Kidney epithelial cell (primary cell): ENCODE measurements at regions not wholly inside any gene's neighbourhood (a gene's known extent, or its start where the extent isn't known, plus 50 kb on each side); places are given as distances from the start of the nearest gene placed in this dataset.

Experiments
- DNase-seq: peaks from one replicate; pipeline ENCODE4 v3.0.0-alpha.2; 2010; ENCODE audit warnings: low read depth
- H3K27me3 ChIP-seq: 2 replicates; pipeline ENCODE4 v1.6.0; 2011; ENCODE audit warnings: low read length; ENCODE audit not compliant: control insufficient read depth, insufficient read depth
- H3K36me3 ChIP-seq: 2 replicates; pipeline ENCODE4 v1.5.1; 2011; ENCODE audit warnings: low read length; ENCODE audit not compliant: control insufficient read depth, insufficient read depth
- H3K4me3 ChIP-seq: 2 replicates; pipeline ENCODE4 v1.5.1; 2011; ENCODE audit warnings: low read depth, mild to moderate bottlenecking, control low read depth, low read length
- TF ChIP-seq, protein P1 (sequence below): IDR thresholded peaks from 2 replicates; pipeline ENCODE4 v1.5.1; 2011; ENCODE audit warnings: mild to moderate bottlenecking, moderate library complexity, low read length, control low read depth, inconsistent platforms; ENCODE audit not compliant: insufficient read depth, poor library complexity, severe bottlenecking

DNA sequence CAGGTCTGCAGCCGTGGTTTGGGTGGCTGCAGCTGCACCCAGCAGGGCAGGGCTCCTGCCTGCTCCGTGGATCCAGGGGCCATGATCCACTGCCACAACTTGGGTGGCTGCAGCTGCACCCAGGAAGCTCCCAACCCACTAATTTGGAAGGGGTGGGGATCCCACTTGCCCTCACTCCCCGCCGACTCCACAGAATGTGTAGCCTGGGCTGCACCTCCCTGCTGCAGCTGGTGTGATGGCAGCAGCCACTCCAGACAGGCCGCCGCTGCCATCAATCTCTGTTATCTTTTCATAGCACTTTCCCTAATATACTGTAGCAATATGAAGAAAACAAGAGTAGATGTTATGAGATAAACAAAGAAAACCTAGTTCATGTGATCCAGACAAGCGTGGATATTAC is 137.8 kb upstream of the CNTN3 start:
- Histone ChIP-seq H3K27me3 (no peaks in the 10 kb centered on the region), H3K4me3 (no peak overlapping the region), H3K36me3 (no peaks in the 10 kb centered on the region)
- TF ChIP-seq, protein P1, sequence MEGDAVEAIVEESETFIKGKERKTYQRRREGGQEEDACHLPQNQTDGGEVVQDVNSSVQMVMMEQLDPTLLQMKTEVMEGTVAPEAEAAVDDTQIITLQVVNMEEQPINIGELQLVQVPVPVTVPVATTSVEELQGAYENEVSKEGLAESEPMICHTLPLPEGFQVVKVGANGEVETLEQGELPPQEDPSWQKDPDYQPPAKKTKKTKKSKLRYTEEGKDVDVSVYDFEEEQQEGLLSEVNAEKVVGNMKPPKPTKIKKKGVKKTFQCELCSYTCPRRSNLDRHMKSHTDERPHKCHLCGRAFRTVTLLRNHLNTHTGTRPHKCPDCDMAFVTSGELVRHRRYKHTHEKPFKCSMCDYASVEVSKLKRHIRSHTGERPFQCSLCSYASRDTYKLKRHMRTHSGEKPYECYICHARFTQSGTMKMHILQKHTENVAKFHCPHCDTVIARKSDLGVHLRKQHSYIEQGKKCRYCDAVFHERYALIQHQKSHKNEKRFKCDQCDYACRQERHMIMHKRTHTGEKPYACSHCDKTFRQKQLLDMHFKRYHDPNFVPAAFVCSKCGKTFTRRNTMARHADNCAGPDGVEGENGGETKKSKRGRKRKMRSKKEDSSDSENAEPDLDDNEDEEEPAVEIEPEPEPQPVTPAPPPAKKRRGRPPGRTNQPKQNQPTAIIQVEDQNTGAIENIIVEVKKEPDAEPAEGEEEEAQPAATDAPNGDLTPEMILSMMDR: no peak
- DNase-seq: no peak

DNA sequence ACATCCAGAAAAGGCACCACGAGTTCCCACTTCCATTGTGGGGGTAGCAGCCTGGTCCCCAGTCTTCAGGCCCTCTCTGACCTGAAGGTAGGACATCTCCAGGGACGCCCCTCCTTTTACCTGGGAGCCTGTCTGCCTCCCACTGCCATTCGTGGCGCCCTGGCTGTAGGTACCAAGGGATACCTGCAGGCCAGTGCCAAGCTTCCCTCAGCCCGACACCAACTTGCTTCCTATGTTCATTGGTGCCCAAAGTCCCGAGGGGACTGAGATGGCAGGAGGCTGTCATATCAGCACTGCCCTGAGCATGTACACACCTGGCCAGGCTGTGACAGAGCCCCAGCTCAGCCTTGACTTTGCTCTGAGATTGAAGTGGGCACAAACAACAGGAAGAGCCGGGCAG is 137.3 kb upstream of the CNTN3 start:
- DNase-seq: no peak
- no peaks in the 10 kb centered on the region for H3K36me3 ChIP-seq
- TF ChIP-seq, protein P1: no peak
- H3K4me3 ChIP-seq: no peak overlapping the region
- H3K27me3 ChIP-seq: no peaks in the 10 kb centered on the region

DNA sequence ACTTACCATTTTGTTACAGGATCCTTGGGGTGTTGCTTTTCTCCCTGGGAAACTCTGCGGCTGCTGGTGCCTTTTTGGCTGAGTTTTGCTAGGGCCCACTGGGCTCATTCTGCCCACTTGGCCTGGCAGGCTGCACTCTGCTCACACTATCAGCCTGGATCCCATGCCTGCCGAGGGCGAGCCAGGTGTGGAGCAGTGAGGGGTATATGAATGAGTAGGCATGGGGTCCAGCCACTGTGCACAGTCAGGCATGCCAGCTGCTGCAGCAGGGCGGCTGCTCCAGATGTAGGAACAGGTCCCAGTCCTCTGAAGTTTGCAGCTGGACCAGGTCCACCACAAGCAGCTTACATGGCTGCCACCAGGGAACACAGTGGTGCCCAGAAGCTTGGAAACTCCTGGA is 136.4 kb upstream of the CNTN3 start:
- Histone ChIP-seq H3K36me3 (no peaks in the 10 kb centered on the region), H3K27me3 (no peaks in the 10 kb centered on the region), H3K4me3 (no peak overlapping the region)
- TF ChIP-seq, protein P1: no peak
- DNase-seq: no peak

DNA sequence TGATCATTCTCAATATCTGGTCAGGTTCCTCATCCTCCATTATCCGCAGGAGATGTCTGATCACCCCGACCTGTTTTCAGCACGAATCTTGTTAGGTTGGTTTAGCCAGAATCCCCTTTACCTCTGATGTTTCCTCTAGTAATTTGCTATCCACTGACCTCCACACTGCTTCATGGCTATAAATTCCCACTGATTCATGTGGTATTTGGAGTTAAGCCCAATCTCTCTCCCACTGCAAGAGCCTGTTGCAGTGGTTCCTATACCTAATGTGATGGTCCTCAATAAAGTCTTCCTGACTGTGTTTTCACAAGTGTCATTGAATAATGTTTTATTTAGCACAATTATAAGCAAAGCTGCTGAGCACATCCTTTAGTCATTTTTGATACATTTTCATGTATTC is 124.8 kb upstream of the CNTN3 start:
- no peak for DNase-seq
- Histone ChIP-seq H3K27me3 (no peaks in the 10 kb centered on the region), H3K36me3 (no peaks in the 10 kb centered on the region), H3K4me3 (no peak overlapping the region)
- TF ChIP-seq, protein P1: no peak

- H3K27me3 ChIP-seq: no peaks in the 10 kb centered on the region
- no peak for DNase-seq
- no peak overlapping the region for H3K4me3 ChIP-seq
- H3K36me3 ChIP-seq: no peaks in the 10 kb centered on the region
- TF ChIP-seq, protein P1: no peak
Observed at GRCh38 chr3:74722211-74722610, 107.8 kb upstream of the CNTN3 start.

- TF ChIP-seq, protein P1: no peak
- H3K4me3 ChIP-seq: no peak overlapping the region
- no peak for DNase-seq
- H3K36me3 ChIP-seq: no peaks in the 10 kb centered on the region
- H3K27me3 ChIP-seq: no peaks in the 10 kb centered on the region
Observed at GRCh38 chr3:74713977-74714376, 99.5 kb upstream of the CNTN3 start.
